ENCODE measurements at regions not wholly inside any gene's neighbourhood (a gene's known extent, or its start where the extent isn't known, plus 50 kb on each side); places are given as distances from the start of the nearest gene placed in this dataset.

DNA sequence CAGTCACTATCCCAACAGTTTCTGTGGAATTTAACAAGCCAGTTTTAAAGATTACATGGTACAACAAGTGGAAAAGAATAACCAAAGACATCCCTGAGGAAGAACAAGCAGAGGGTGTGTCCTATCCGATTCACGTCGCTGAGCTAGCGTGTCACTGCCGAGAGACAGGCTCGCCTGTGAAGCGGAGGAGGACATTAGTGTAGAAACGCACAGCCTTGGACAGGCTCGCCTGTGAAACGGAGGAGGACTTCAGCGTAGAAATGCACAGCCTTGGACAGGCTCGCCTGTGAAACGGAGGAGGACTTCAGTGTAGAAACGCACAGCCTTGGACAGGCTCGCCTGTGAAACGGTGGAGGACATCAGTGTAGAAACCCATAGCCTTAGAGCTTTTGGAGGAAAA, 52.7 kb upstream of the INPP5A start:
- H3K4me3 ChIP-seq (ENCODE audit: control insufficient read depth, low read depth, low read length): no peak overlapping the region

DNA sequence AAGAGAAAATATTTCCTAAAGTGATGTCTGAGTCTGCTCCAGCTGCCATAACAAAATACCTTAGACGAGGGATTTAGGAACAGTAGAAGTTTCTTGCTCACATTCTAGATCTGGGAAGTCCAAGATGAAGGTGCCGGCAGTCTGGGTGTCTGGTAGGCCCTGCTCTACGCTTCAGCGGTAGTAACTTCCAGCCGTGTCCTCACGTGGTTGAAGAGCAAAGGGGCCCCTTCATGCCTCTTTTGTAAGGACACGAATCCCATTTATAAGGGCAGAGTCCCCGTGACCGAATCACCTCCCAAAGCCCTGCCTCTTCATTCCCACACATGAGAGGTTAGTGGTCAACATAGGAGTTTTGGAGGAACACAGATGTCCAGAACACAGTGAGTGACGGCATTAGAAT, 52.2 kb upstream of the INPP5A start:
- no peak for DNase-seq (ENCODE audit: low read depth)
- TF ChIP-seq, protein P1, sequence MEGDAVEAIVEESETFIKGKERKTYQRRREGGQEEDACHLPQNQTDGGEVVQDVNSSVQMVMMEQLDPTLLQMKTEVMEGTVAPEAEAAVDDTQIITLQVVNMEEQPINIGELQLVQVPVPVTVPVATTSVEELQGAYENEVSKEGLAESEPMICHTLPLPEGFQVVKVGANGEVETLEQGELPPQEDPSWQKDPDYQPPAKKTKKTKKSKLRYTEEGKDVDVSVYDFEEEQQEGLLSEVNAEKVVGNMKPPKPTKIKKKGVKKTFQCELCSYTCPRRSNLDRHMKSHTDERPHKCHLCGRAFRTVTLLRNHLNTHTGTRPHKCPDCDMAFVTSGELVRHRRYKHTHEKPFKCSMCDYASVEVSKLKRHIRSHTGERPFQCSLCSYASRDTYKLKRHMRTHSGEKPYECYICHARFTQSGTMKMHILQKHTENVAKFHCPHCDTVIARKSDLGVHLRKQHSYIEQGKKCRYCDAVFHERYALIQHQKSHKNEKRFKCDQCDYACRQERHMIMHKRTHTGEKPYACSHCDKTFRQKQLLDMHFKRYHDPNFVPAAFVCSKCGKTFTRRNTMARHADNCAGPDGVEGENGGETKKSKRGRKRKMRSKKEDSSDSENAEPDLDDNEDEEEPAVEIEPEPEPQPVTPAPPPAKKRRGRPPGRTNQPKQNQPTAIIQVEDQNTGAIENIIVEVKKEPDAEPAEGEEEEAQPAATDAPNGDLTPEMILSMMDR (IDR thresholded peaks at IDR 0.05; ENCODE audit: control insufficient read depth, insufficient read depth, low read depth, low read length, missing control alignments): no peak
- no peak overlapping the region for H3K4me3 ChIP-seq (ENCODE audit: control insufficient read depth, low read depth, low read length)

More for the DNA sequence above, 52.7 kb upstream of the INPP5A start:
- TF ChIP-seq, protein P1 (IDR thresholded peaks at IDR 0.05; ENCODE audit: control insufficient read depth, insufficient read depth, low read depth, low read length, missing control alignments): no peak
- DNase-seq (ENCODE audit: low read depth): no peak

DNA sequence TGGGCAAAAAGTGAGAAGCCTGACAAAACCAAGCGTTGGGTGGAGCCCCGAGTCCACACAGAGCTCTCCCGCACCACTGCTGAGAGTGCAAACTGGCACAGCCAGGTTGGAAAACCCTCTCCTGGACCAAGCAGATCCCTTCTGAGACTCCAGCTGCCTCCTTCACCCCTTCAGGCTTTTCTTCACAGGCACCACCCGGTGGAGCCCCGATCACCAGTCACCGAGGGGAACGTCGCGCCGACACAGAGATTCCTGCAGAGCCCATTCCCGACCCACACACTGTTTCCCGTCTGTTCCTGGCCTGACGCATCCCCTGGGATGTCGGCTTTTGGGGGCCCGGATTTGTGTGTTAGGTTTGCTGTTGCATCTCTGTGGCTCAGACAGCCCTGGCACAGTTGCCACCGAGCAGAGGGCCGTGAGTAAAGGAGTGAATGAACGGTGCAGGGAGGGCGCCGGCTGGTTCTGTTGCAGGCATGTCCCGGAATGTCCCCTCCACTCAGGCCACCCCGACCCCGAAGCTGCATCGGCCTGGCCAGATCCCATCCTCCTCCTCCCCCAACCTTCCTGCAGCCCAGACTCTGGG, 51.0 kb upstream of the INPP5A start:
- TF ChIP-seq, protein P1 (IDR thresholded peaks at IDR 0.05; ENCODE audit: control insufficient read depth, insufficient read depth, low read depth, low read length, missing control alignments): no peak
- no peak for DNase-seq (ENCODE audit: low read depth)
- H3K4me3 ChIP-seq (ENCODE audit: control insufficient read depth, low read depth, low read length): no peak overlapping the region

DNA sequence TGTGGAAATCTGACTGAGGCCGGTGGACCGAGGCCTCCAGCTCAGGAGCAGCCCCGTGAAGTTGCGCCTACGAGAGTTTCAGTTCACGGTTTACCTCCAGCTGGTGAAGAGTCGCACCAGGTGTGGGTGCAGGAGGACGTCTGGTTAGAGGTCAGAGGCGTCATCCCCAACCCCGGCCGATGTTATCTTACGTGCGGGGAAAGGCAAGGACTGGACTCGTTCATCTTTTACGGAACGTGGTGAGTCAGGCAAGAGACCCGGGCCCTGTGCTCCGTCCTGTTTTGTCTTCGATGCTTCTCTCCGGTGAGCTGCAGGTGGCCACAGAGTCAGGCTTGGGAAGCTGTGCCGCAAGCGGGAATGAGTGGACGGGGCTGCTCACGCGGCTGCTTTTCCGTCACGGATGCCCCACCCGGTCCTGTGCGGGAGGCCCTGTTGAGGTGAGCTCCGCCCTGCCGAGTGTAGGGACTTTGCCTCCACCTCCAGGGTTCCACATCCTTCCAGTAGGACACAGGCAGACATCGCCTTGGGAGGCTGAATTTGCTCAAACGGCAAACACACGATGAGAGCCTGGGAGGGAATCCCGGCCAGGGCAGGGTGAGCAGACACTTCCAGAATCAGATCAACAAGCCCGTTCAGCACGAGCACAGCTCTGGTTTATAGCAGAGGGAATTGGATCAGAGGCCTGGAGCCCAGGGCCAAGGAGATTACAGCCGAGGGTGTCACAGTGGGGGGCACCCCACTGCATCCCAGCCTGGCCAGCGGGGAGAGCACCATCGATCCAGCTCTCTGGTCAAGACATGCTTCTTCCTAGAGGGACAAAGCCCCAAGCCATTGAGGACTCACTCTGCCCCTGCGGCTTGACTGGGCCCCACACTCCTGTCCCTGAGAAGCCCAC, 50.1 kb upstream of the INPP5A start:
- no peak overlapping the region for H3K4me3 ChIP-seq (ENCODE audit: control insufficient read depth, low read depth, low read length)
- no peak for DNase-seq (ENCODE audit: low read depth)
- TF ChIP-seq, protein P1 (IDR thresholded peaks at IDR 0.05; ENCODE audit: control insufficient read depth, insufficient read depth, low read depth, low read length, missing control alignments): no peak

All from AG09309 (cell line).